ENCODE measurements at regions not wholly inside any gene's neighbourhood (a gene's known extent, or its start where the extent isn't known, plus 50 kb on each side); places are given as distances from the start of the nearest gene placed in this dataset.

DNA sequence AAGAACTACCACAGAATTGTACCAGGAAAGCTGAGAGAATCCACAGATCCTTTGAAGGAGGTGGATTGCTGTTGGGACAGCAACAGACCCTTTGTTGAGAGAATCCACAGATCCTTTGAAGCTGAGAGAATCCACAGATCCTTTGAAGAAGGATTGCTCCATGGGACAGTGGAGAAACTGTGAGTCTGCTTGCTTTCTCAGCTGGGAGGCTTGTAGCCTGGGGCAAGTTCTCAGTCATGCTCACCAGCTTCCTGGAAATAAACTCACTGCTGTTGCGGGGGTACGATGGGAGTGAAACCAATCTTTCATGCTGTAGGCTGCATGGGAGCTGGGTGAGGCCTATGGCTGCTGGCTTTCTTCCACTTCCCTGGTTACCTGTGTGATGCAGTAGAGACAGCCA is 106.3 kb downstream of the C7orf25 start:
- H3K36me3 ChIP-seq (ENCODE audit: control insufficient read depth, insufficient read depth, low read length): no peaks in the 10 kb centered on the region
- TF ChIP-seq, protein P1, sequence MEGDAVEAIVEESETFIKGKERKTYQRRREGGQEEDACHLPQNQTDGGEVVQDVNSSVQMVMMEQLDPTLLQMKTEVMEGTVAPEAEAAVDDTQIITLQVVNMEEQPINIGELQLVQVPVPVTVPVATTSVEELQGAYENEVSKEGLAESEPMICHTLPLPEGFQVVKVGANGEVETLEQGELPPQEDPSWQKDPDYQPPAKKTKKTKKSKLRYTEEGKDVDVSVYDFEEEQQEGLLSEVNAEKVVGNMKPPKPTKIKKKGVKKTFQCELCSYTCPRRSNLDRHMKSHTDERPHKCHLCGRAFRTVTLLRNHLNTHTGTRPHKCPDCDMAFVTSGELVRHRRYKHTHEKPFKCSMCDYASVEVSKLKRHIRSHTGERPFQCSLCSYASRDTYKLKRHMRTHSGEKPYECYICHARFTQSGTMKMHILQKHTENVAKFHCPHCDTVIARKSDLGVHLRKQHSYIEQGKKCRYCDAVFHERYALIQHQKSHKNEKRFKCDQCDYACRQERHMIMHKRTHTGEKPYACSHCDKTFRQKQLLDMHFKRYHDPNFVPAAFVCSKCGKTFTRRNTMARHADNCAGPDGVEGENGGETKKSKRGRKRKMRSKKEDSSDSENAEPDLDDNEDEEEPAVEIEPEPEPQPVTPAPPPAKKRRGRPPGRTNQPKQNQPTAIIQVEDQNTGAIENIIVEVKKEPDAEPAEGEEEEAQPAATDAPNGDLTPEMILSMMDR (IDR thresholded peaks at IDR 0.05; ENCODE audit: insufficient read depth, low read length, poor library complexity, severe bottlenecking): no peak
- no peaks in the 10 kb centered on the region for H3K27me3 ChIP-seq (ENCODE audit: control insufficient read depth, insufficient read depth, low read length)
- no peak overlapping the region for H3K4me3 ChIP-seq (ENCODE audit: low read depth, low read length)
- DNase-seq (ENCODE audit: low read depth): no peak

DNA sequence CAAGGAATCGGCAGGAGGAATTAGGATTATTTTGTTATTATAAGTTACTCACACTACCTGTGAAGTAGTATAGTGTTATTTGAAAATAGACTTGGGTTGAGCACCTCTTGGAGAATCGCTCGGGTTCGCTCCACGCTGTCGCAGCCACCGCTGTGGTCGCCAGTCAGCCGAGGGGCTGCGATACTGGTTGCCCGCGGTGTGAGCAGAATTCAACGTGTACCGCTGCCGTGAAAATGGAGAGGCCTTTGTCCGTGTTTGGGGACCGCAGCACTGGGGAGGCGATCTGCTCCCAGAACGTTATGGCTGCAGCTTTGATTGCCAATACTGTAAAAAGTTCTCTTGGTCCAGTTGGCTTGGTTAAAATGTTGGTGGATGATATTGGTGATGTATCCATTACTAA is 117.2 kb downstream of the C7orf25 start:
- H3K4me3 ChIP-seq (ENCODE audit: low read depth, low read length): no peak overlapping the region
- H3K36me3 ChIP-seq (ENCODE audit: control insufficient read depth, insufficient read depth, low read length): no peaks in the 10 kb centered on the region
- DNase-seq (ENCODE audit: low read depth): no peak
- TF ChIP-seq, protein P1 (IDR thresholded peaks at IDR 0.05; ENCODE audit: insufficient read depth, low read length, poor library complexity, severe bottlenecking): no peak
- H3K27me3 ChIP-seq (ENCODE audit: control insufficient read depth, insufficient read depth, low read length): no peaks in the 10 kb centered on the region

DNA sequence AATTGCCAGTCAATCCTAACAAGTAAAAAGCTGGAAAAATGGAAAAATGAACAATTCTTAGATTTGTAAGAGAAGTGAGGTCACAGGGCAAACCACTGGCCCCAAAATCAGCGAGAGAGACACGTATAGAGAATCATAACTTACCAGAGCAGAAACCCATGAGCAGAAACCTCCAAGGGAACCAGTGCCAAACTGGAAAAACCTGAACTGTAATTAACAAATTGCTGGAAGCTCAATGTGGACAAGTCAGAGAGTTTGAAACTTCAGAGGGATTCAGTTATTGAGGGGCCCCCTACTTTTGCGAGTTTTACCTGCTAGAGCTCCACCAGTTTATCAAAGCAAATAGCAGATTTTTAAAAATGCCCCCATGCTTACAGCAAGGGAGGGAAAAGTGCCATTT is 119.0 kb downstream of the C7orf25 start:
- no peak for DNase-seq (ENCODE audit: low read depth)
- Histone ChIP-seq H3K27me3 (ENCODE audit: control insufficient read depth, insufficient read depth, low read length) (no peaks in the 10 kb centered on the region), H3K4me3 (ENCODE audit: low read depth, low read length) (no peak overlapping the region), H3K36me3 (ENCODE audit: control insufficient read depth, insufficient read depth, low read length) (no peaks in the 10 kb centered on the region)
- TF ChIP-seq, protein P1 (IDR thresholded peaks at IDR 0.05; ENCODE audit: insufficient read depth, low read length, poor library complexity, severe bottlenecking): no peak

DNA sequence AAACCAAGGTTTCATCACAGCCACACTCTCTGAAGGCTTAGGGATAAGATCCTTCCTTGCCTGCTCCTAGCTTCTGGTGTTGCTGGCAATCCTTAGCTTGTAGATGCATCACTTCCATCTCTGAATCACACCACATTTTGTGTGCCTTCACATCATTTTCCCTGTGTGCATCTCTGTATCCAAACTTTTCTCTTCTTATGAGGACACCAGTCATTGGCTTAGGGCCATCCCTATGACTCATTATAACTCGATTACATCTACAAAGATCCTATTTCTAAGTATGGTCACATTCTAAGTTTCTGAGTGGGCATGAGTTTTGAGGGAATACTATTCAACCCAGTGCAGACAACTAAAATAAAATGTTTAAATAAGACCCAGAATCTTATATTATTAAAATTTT is 121.7 kb downstream of the C7orf25 start:
- DNase-seq (ENCODE audit: low read depth): no peak
- Histone ChIP-seq H3K27me3 (ENCODE audit: control insufficient read depth, insufficient read depth, low read length) (no peaks in the 10 kb centered on the region), H3K36me3 (ENCODE audit: control insufficient read depth, insufficient read depth, low read length) (no peaks in the 10 kb centered on the region), H3K4me3 (ENCODE audit: low read depth, low read length) (no peak overlapping the region)
- TF ChIP-seq, protein P1 (IDR thresholded peaks at IDR 0.05; ENCODE audit: insufficient read depth, low read length, poor library complexity, severe bottlenecking): no peak

DNA sequence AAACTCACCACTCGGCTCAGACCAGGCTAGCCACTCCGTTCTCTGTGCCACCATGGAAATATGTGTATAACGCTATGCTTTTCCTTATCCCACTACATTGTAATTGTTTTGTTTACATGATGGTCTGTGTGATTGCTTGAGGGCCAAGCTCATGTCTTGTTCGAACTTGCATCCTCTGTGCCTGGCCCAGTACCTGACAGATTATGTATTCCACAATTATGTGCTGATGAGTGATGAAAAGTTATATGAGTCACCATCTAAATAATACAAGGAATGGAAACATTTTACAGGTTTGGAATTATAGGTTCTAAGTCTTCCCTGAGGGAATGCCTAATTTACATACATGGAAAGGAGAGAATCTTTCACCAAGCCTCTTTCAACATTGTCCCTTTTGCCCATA is 137.4 kb downstream of the C7orf25 start:
- TF ChIP-seq, protein P1 (IDR thresholded peaks at IDR 0.05; ENCODE audit: insufficient read depth, low read length, poor library complexity, severe bottlenecking): no peak
- Histone ChIP-seq H3K4me3 (ENCODE audit: low read depth, low read length) (no peak overlapping the region), H3K27me3 (ENCODE audit: control insufficient read depth, insufficient read depth, low read length) (no peaks in the 10 kb centered on the region), H3K36me3 (ENCODE audit: control insufficient read depth, insufficient read depth, low read length) (no peaks in the 10 kb centered on the region)
- no peak for DNase-seq (ENCODE audit: low read depth)

DNA sequence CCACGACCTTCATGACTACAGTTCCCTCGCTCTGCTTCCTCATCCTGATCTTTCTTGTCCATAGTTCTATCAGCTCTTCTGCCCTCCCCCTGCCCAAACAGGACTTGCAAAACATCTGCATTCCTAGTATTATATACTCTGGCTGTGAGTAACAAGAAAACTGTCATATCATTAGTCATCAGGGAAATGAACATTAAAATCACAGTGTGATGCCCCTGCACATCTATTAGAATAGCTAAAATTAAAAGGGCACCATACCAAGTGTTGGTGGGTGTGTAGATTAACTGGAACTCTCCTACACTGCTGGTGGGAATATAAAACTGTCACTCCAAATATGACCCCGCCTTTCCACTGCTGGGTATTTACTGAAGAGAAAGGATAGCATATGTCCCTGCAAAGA is 141.8 kb downstream of the C7orf25 start:
- no peak overlapping the region for H3K4me3 ChIP-seq (ENCODE audit: low read depth, low read length)
- H3K27me3 ChIP-seq (ENCODE audit: control insufficient read depth, insufficient read depth, low read length): no peaks in the 10 kb centered on the region
- H3K36me3 ChIP-seq (ENCODE audit: control insufficient read depth, insufficient read depth, low read length): no peaks in the 10 kb centered on the region
- no peak for DNase-seq (ENCODE audit: low read depth)
- TF ChIP-seq, protein P1 (IDR thresholded peaks at IDR 0.05; ENCODE audit: insufficient read depth, low read length, poor library complexity, severe bottlenecking): no peak

All from kidney epithelial cell (primary cell).